HG03064 (cell line): ENCODE measurements at regions not wholly inside any gene's neighbourhood (a gene's known extent, or its start where the extent isn't known, plus 50 kb on each side); places are given as distances from the start of the nearest gene placed in this dataset.
"Not testable (repeated sequence)": the region's sequence is repeated elsewhere in the genome, so short reads cannot be mapped to it uniquely, and the experiment has no call there.

Experiments used
- ATAC-seq: cut with Tn5 transposase; IDR thresholded peaks from one replicate; pipeline ENCODE4 v1.9.1; 2021; ENCODE audit warnings: low read depth; ENCODE audit not compliant: unreplicated experiment

GRCh38 chr3:74978684-74979083 lies 364.2 kb upstream of the CNTN3 start:
- ATAC-seq, result no peak

GRCh38 chr3:74985028-74985904 lies 370.8 kb upstream of the CNTN3 start:
- ATAC-seq, result not testable (repeated sequence)

GRCh38 chr3:74988095-74988494 lies 373.6 kb upstream of the CNTN3 start:
- no peak for ATAC-seq

DNA sequence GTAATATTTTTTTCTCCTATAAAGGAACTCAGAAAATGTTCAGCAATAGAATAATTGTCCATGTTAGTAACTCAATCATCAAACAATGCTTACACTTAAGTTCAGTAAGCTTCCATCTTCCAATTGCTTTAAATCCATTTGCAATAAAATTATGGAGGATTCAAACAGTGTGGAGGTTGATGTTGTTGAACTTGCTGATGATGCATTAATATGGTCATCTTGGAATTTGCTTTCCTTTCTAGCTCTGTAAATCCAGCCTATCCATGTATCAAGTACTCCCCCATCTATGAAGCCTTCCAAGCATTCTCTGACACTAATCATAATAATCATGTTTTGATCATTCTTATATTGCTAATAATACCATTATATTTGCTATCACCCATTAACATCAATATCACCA lies 378.4 kb upstream of the CNTN3 start:
- ATAC-seq, result no peak

GRCh38 chr3:75001330-75001729 lies 386.9 kb upstream of the CNTN3 start:
- no peak for ATAC-seq

DNA sequence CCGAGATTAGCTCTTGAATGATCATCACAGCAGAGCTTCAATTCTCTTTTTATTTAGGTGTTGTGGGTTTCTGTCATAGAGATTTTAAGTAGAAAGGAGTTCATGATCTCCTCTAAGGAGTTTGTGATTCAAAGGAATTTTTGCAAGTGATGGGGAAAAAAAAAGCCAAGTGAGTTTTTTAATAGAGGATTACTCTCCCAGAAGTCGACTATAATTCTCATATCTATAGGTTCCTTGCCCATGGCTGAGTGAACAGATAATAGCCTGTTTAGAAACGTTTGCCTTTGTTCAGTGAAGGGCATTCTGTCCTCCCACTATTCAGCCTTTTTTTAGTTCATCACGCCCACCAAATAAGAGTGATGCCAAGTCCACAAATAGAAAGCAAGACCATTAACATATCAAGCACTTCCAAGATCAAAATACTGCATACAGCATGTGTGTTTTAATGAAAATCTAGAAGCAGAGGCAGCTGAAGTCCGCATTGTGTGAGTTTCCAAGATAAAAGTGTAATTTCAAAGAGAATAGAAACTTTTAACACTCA lies 398.4 kb upstream of the CNTN3 start:
- no peak for ATAC-seq

DNA sequence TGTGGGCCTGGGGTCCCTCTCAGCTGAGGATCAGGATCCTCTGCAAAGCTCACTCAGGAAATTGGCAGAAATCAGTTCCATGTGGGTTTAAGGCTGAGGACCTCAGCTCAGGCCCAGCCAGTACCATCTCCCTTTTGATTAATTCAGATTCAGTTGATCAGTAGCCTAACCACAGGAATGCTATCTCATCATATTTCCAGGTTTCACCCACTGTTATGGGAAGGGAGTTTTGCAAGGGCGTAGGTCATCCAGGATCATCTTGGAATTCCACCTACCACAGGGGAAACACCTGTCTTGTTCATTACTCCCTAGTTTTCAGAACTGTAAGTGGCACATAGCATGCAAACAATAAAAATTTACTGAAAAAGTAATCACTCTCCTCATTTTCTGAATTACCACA lies 399.5 kb upstream of the CNTN3 start:
- no peak for ATAC-seq

DNA sequence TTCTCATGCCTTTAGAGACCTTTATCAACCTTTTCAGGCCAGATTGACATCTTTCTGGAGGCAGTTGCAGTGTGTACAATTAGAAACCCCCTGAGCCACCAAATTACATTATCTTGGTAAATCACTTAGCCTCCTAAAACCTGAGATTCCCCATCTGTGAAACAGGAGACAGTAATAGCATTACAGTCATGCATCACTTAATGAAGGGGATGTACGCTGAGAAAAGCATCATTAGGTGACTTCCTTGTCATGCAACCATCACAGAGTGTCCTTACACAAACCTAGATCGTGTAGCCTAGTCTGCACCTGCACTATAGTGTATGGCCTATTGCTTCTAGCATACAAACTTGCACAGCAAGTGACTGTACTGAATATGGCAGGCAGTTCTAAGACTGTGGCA lies 400.8 kb upstream of the CNTN3 start:
- no peak for ATAC-seq

GRCh38 chr3:75035146-75035545 lies 420.7 kb upstream of the CNTN3 start:
- no peak for ATAC-seq

- ATAC-seq, result no peak
Measured at GRCh38 chr3:75042941-75043340, 428.5 kb upstream of the CNTN3 start.

GRCh38 chr3:75048650-75049049 lies 434.2 kb upstream of the CNTN3 start:
- ATAC-seq, result no peak

DNA sequence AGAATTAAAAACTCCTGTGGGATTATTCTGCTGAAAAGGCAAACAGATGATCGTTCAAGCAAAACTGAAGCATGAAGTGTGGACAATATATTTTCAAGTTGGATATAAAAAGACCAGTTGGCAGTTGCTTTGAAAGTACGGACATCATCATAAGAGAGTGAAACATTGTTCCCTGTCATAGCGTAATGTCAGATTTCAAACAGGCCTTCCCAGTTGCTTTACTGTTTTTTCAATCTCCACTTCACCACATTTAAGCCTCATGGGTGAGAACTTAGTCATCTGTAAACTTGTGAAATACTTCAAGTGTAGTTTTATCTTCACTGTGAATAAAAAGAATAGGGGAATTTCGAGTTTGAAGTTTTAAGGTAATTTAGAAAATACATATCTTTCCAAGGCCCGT lies 435.1 kb upstream of the CNTN3 start:
- ATAC-seq, result no peak

DNA sequence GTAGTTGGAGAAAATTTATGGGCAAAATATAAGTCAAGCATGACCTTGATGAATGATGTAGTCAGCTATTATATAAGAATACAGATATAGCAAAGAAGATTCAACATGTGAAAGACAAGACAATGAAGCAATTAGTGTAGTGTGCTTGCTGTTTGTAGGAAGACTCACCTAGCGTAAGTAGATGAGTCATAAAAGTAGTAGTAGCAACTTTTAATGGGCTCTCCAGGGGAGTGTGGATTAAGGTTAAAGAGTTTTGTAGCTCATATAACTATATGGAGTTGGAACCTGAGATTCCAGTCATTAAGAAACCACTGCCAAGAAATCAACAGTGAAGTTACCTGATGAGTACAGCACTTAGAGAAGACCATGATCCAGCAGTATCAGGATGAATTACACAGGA lies 444.7 kb upstream of the CNTN3 start:
- ATAC-seq, result no peak

- ATAC-seq, result no peak
Measured at GRCh38 chr3:75061806-75062205, 447.3 kb upstream of the CNTN3 start.

DNA sequence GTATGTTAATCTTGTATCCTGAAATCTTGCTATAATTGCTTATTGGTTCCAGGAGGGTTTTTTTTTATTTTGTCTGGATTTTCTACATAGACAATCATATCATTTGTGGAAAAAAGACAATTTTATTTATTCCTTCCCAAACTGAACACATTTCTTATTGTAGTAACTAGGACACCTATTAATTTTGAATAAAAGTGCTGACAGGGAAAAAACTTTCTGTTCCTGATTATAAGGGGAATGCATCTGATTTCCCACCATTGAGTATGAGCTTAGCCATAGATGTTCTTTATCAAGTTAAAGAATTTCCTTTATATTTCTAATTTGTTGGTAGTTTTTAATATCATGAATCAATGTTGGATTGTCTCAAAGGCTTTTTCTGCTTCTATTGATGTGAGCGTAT lies 460.7 kb upstream of the CNTN3 start:
- no peak for ATAC-seq

DNA sequence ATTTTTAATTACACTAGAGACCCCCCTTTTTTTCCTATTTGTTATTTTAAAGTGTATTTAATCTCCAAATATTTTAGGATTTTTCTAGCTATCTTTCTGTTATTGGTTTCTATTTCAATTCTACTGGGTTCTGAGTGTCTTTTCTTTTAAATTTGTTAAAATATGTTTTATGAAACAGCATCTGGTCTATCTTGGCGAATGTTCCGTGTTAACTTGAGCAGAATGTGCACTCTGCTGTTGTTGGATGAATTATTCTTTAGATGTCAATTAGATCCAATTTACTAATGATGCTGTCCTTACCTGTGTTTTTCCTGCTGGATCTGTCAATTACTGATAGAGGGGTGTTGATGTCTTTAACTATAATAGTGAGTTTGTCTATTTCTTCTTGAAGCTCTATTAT lies 462.0 kb upstream of the CNTN3 start:
- no peak for ATAC-seq

DNA sequence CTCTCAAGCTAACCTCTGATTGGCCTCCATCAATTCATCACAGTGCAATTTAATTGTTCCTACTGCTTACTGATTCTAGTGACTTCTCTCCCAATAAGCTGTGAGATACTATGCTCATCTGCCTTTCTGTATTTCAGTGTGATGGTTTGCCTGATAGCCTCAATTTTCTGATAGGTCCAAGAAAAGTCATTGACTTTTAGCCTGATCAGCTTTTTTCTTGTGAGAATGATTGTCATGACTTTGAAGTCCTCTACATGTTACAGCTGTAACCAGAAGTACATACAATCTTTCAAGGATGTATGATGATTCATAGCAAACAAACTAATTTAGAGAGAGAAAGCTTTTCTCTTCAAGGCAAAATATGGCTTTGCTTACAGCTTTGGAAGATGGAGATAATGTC lies 463.8 kb upstream of the CNTN3 start:
- ATAC-seq, result no peak

GRCh38 chr3:75082845-75083244 lies 468.4 kb upstream of the CNTN3 start:
- no peak for ATAC-seq

DNA sequence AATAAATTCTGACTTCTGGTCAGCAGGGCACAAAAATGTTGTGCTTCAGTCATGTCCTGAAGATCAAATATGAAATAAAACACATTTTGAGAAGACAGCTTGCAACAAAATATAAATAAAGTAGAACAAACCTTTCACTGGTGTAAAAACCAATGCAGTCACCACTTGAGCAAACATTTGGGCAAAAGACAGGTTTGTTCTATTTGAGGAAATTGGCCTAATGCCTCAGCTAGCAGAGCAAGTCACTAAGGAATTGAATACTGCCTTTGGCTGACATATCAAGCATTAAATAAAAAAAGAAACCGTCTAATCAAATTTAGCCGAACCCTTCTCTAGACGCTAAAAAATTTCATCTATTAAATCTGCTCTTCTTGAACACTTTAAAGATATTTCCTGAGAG lies 475.4 kb upstream of the CNTN3 start:
- ATAC-seq, result no peak

GRCh38 chr3:75101329-75102147 lies 487.1 kb upstream of the CNTN3 start:
- no peak for ATAC-seq

DNA sequence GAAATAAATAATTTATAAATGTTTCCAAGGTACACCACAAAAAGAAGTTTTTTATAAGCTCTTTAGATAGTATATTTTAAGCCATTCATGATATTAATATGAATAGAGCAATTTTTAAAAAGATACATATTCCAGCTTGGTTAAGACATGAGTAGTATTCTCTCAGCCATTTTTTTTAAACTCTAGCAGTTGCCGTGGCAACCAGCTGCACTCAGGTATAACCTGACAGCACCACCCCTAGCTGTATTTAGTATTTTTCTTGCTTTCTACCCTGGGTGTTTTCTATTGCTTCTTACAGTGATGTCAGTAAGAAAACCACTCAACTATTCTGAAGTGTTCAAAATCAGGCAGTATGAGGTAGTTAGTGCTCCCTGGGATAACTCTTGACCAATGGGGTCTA lies 496.3 kb upstream of the CNTN3 start:
- ATAC-seq, result no peak

DNA sequence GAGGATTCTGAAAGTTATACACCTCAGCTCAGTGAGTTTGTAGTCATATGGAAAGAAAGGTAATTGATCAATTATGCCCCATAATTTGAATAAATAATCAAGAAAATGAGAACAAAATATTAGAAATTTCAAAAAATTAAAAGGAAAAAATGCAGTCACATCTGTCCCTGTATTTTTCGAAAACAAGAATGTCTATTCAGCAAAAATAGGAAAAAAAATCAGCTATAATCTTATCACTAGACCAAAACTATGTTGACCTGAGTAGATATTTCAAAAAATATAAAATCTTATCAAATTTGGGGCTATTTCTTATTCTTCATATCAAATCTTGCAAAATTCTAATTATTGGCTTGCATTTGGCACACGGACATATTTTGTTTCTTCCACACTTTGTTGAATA lies 501.2 kb upstream of the CNTN3 start:
- ATAC-seq, result no peak
